ENCODE measurements at regions not wholly inside any gene's neighbourhood (a gene's known extent, or its start where the extent isn't known, plus 50 kb on each side); places are given as distances from the start of the nearest gene placed in this dataset.
A peak's percentile ranks its signal among the peaks of the same experiment; 100 is the strongest.
"Not testable (repeated sequence)": the region's sequence is repeated elsewhere in the genome, so short reads cannot be mapped to it uniquely, and the experiment has no call there.

- DNase-seq (ENCODE audit: low read depth in 1 of 2, low spot score in 1 of 2): no peak
- TF ChIP-seq JUND (IDR thresholded peaks at IDR 0.05; ENCODE audit: low read depth): no peak
- in situ Hi-C loops (cut with HindIII; ENCODE audit: low pct_unique_long_range_greater_than_20kb, low sequenced_read_pairs): no loop called here
These were observed 250.6 kb upstream of the KLF8 start for GRCh38 chrX:55981603-55982002.

GRCh38 chrX:55996649-55997048 lies 235.5 kb upstream of the KLF8 start:
- in situ Hi-C loops (cut with HindIII; ENCODE audit: low pct_unique_long_range_greater_than_20kb, low sequenced_read_pairs): no loop called here

DNA sequence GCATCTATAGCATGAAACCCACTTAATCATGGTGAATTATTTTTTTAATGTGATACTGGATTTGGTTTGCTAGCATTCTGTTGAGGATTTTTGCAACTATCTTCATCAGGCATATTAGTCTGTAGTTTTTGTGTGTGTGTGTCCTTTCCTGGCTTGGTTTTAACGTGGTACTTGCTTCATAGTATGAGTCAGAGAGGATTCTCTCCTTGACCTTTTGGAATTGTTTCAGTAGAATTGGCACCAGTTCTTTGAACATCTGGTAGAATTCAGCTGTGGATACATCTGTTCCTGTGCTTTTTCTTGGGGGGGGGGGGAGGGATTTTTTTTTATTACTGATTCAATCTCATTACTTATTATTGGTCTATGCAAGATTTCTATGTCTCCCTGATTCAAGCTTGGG lies 232.0 kb upstream of the KLF8 start:
- DNase-seq (ENCODE audit: low read depth in 1 of 2, low spot score in 1 of 2): no peak

More at GRCh38 chrX:55996649-55997048, 235.5 kb upstream of the KLF8 start:
- no peak for TF ChIP-seq JUND (IDR thresholded peaks at IDR 0.05; ENCODE audit: low read depth)
- no peak for DNase-seq (ENCODE audit: low read depth in 1 of 2, low spot score in 1 of 2)

GRCh38 chrX:56000729-56001128 lies 231.4 kb upstream of the KLF8 start:
- no peak for TF ChIP-seq JUND (IDR thresholded peaks at IDR 0.05; ENCODE audit: low read depth)
- in situ Hi-C loops (cut with HindIII; ENCODE audit: low pct_unique_long_range_greater_than_20kb, low sequenced_read_pairs): no loop called here
- DNase-seq (ENCODE audit: low read depth in 1 of 2, low spot score in 1 of 2): no peak

More for the DNA sequence above, 232.0 kb upstream of the KLF8 start:
- TF ChIP-seq JUND (IDR thresholded peaks at IDR 0.05; ENCODE audit: low read depth): no peak
- in situ Hi-C loops (cut with HindIII; ENCODE audit: low pct_unique_long_range_greater_than_20kb, low sequenced_read_pairs): no loop called here

DNA sequence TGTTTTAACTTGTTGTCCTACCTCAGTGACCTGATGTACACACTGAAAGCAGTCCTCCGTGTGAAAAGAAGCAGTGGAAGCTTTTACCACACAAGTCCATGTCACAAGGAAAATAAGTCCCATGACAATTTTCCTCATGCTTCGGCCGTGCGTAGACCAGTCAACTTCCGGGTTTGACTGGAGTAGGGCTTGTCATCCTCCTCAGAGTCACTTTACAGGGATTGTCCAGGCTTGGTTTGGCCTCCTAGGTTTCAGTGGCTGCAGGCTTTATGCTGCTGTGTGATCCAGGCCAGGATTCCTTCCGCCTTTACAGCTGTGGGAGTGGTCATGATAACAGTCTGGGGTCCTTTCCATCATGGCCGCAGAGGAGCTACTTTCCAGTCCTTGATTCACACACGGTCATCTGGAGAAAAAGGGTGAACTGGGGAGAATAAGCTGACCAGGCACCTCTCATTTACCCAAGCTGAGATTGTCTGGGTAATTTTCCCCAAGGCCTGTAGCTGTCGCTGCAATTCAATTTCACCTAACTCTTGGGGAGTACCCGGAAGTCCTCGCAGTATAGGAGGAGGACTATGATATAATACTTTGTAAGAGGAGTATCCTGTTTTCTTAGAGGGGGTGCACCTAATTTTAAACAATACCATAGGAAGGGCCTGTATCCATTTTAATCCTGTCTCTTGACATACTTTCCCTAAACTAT lies 206.1 kb upstream of the KLF8 start:
- no peak for TF ChIP-seq JUND (IDR thresholded peaks at IDR 0.05; ENCODE audit: low read depth)
- in situ Hi-C loops (cut with HindIII; ENCODE audit: low pct_unique_long_range_greater_than_20kb, low sequenced_read_pairs): no loop called here
- DNase-seq (ENCODE audit: low read depth in 1 of 2, low spot score in 1 of 2): peak in 1 of 2 experiments; percentile 17

DNA sequence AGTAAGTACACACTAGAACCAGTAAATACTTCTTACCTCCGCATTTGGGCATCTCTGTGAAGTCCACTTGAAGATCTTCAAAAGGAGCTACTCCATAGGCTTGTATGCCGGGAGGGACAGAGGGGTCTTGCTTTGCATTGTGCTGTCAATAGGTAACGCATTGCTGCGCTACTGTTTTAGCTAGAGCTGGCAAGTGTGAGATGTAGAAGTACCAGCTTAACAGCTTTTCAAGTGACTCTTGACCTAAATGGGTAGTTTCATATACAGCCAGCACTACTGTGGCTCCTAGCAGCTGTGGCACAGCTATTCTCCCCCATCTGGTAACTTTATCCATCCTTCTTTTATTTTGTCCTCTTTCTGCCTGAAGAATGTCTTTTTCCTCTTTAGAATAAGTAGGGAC lies 205.3 kb upstream of the KLF8 start:
- peak in 1 of 2 experiments; percentile 38 for DNase-seq (ENCODE audit: low read depth in 1 of 2, low spot score in 1 of 2)
- in situ Hi-C loops (cut with HindIII; ENCODE audit: low pct_unique_long_range_greater_than_20kb, low sequenced_read_pairs): no loop called here
- no peak for TF ChIP-seq JUND (IDR thresholded peaks at IDR 0.05; ENCODE audit: low read depth)

DNA sequence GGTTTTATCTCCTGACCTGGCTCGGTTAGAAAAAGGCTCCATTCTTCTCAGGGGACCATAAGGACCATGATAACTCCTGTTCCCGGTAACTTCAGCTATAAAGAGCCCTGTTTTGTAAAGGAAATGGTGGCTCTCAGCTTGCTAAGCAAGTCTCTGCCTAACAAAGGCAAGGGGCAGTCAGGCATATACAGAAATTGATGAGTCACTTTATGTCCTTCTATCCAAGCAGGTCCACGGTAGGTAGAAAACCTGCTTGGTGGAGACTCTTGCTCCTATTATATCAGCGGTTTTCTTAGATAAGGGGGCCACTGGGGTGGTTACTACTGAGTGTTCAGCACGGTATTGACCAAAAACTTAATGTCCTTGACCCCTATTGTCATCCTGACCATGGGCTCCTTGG lies 203.0 kb upstream of the KLF8 start:
- TF ChIP-seq JUND (IDR thresholded peaks at IDR 0.05; ENCODE audit: low read depth): no peak
- no peak for DNase-seq (ENCODE audit: low read depth in 1 of 2, low spot score in 1 of 2)
- in situ Hi-C loops (cut with HindIII; ENCODE audit: low pct_unique_long_range_greater_than_20kb, low sequenced_read_pairs): no loop called here

DNA sequence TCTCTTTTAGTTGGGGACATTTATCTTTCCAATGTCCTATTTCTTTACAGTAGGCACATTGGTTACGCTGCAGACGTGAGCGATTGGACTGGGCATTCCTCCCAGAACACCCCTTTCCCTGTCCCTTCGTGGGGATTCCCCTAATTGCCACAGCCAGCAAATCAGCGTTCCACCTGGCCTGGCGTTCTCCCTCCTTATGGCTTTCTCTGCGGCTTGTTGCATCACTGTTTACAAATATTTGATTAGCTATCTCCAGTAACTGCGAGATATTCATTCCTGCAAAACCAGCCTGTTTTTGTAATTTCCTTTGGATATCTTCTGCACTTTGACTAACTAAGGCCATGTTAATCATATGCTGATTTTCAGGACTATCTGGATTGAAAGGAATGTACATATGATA lies 202.5 kb upstream of the KLF8 start:
- DNase-seq (ENCODE audit: low read depth in 1 of 2, low spot score in 1 of 2): no peak
- in situ Hi-C loops (cut with HindIII; ENCODE audit: low pct_unique_long_range_greater_than_20kb, low sequenced_read_pairs): no loop called here
- no peak for TF ChIP-seq JUND (IDR thresholded peaks at IDR 0.05; ENCODE audit: low read depth)

- in situ Hi-C loops (cut with HindIII; ENCODE audit: low pct_unique_long_range_greater_than_20kb, low sequenced_read_pairs): no loop called here
- no peak for DNase-seq (ENCODE audit: low read depth in 1 of 2, low spot score in 1 of 2)
These were observed 200.7 kb upstream of the KLF8 start for GRCh38 chrX:56031409-56031808.

DNA sequence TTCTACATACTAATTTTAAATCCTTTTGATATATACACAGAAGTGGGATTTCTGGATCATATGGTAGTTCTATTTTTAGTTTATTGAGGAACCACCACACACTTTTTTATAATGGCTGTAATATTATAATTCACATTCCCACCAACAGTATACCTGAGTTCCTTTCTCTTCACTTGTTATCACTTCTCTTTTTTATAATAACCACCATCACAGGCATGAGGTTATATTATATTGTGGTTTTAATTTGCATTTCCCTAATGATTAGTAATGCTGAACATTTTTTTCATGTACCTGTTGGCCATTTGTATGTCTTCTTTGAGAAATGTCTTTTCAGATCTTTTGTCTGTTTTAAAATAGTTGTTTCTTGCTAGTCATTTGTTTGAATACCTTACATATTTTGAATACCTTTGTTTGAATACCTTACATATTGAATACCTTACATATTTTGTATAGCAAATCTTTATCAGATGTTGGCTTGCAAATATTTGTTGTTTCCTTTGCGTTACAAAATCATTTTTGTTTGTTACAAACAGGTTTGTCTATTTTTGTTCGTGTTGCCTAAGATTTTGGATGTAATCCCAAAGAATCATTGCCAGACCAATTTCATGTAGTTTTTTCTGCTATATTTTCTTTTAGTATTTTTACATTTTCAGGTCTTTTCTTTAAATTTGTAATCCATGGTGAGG lies 198.5 kb upstream of the KLF8 start:
- in situ Hi-C loops (cut with HindIII; ENCODE audit: low pct_unique_long_range_greater_than_20kb, low sequenced_read_pairs): no loop called here
- 0 out of 2 replicates have a peak, but pooled peaks have one; percentile 15 for TF ChIP-seq JUND (IDR thresholded peaks at IDR 0.05; ENCODE audit: low read depth)

More at GRCh38 chrX:56031409-56031808, 200.7 kb upstream of the KLF8 start:
- no peak for TF ChIP-seq JUND (IDR thresholded peaks at IDR 0.05; ENCODE audit: low read depth)

DNA sequence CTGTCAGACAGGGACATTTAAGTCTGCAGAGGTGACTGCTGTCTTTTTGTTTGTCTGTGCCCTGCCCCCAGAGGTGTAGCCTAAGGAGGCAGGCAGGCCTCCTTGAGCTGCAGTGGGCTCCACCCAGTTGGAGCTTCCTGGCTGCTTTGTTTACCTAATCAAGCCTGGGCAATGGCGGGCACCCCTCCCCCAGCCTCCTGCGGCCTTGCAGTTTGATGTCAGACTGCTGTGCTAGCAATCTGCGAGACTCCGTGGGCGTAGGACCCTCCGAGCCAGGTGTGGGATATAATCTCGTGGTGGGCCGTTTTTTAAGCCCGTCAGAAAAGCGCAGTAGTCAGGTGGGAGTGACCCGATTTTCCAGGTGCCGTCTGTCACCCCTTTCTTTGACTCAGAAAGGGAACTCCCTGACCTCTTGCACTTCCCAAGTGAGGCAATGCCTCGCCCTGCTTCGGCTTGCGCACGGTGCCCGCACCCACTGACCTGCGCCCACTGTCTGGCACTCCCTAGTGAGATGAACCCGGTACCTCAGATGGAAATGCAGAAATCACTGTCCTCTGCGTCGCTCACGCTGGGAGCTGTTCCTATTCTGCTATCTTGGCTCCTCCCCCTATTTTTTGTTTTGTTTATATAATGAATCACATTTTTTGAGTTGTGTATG lies 179.4 kb upstream of the KLF8 start:
- in situ Hi-C loops (cut with HindIII; ENCODE audit: low pct_unique_long_range_greater_than_20kb, low sequenced_read_pairs): not testable (repeated sequence)
- peak in 1 of 2 experiments; percentile 46 for DNase-seq (ENCODE audit: low read depth in 1 of 2, low spot score in 1 of 2)

More for the DNA sequence above, 198.5 kb upstream of the KLF8 start:
- peak in 1 of 2 experiments; percentile 54 for DNase-seq (ENCODE audit: low read depth in 1 of 2, low spot score in 1 of 2)

GRCh38 chrX:56057325-56057724 lies 174.8 kb upstream of the KLF8 start:
- in situ Hi-C loops (cut with HindIII; ENCODE audit: low pct_unique_long_range_greater_than_20kb, low sequenced_read_pairs): no loop called here
- no peak for TF ChIP-seq JUND (IDR thresholded peaks at IDR 0.05; ENCODE audit: low read depth)
- no peak for DNase-seq (ENCODE audit: low read depth in 1 of 2, low spot score in 1 of 2)

GRCh38 chrX:56066016-56066415 lies 166.1 kb upstream of the KLF8 start:
- no peak for TF ChIP-seq JUND (IDR thresholded peaks at IDR 0.05; ENCODE audit: low read depth)
- DNase-seq (ENCODE audit: low read depth in 1 of 2, low spot score in 1 of 2): no peak
- in situ Hi-C loops (cut with HindIII; ENCODE audit: low pct_unique_long_range_greater_than_20kb, low sequenced_read_pairs): no loop called here

All from T47D (cell line).